Occipital lobe (tissue), 1 donor: ENCODE measurements at regions not wholly inside any gene's neighbourhood (a gene's known extent, or its start where the extent isn't known, plus 50 kb on each side); places are given as distances from the start of the nearest gene placed in this dataset.
"Not testable (repeated sequence)": the region's sequence is repeated elsewhere in the genome, so short reads cannot be mapped to it uniquely, and the experiment has no call there.

Source experiments
- DNase-seq: peaks from one replicate; lab custom pipeline; 2025; lab: John Stamatoyannopoulos, UW

- no peak for DNase-seq
These were observed 233.9 kb downstream of the TLR4 start for GRCh38 chr9:117938086-117938485.

- no peak for DNase-seq
These were observed 234.7 kb downstream of the TLR4 start for GRCh38 chr9:117938896-117939295.

- DNase-seq, result not testable (repeated sequence)
These were observed 240.5 kb downstream of the TLR4 start for GRCh38 chr9:117944750-117945149.

GRCh38 chr9:117945286-117945685 lies 241.1 kb downstream of the TLR4 start:
- no peak for DNase-seq

- no peak for DNase-seq
These were observed 246.9 kb downstream of the TLR4 start for GRCh38 chr9:117951127-117951526.

- no peak for DNase-seq
These were observed 248.4 kb downstream of the TLR4 start for GRCh38 chr9:117952581-117952980.

- DNase-seq, result no peak
These were observed 253.1 kb downstream of the TLR4 start for GRCh38 chr9:117957267-117957666.

GRCh38 chr9:117958726-117959125 lies 254.5 kb downstream of the TLR4 start:
- no peak for DNase-seq

- DNase-seq, result no peak
These were observed 259.4 kb downstream of the TLR4 start for GRCh38 chr9:117963493-117964090.

- no peak for DNase-seq
These were observed 266.3 kb downstream of the TLR4 start for GRCh38 chr9:117970276-117971050.

- DNase-seq, result no peak
These were observed 269.9 kb downstream of the TLR4 start for GRCh38 chr9:117974108-117974507.

GRCh38 chr9:117979914-117980313 lies 275.7 kb downstream of the TLR4 start:
- DNase-seq, result no peak

- no peak for DNase-seq
These were observed 283.7 kb downstream of the TLR4 start for GRCh38 chr9:117987945-117988344.

GRCh38 chr9:117992006-117992405 lies 287.8 kb downstream of the TLR4 start:
- no peak for DNase-seq

- DNase-seq, result no peak
These were observed 296.4 kb downstream of the TLR4 start for GRCh38 chr9:118000581-118000980.

- no peak for DNase-seq
These were observed 299.0 kb downstream of the TLR4 start for GRCh38 chr9:118003240-118003639.

GRCh38 chr9:118008246-118008645 lies 304.0 kb downstream of the TLR4 start:
- no peak for DNase-seq

GRCh38 chr9:118009614-118010013 lies 305.4 kb downstream of the TLR4 start:
- DNase-seq, result no peak

- DNase-seq, result no peak
These were observed 313.5 kb downstream of the TLR4 start for GRCh38 chr9:118017607-118018122.

- DNase-seq, result no peak
These were observed 319.4 kb downstream of the TLR4 start for GRCh38 chr9:118023644-118024043.

- DNase-seq, result no peak
These were observed 324.0 kb downstream of the TLR4 start for GRCh38 chr9:118028225-118028624.

GRCh38 chr9:118029425-118029824 lies 325.2 kb downstream of the TLR4 start:
- DNase-seq, result no peak

- no peak for DNase-seq
These were observed 330.5 kb downstream of the TLR4 start for GRCh38 chr9:118034701-118035100.
